ENCODE measurements at regions not wholly inside any gene's neighbourhood (a gene's known extent, or its start where the extent isn't known, plus 50 kb on each side); places are given as distances from the start of the nearest gene placed in this dataset.

- H3K36me3 Mint-ChIP-seq (ENCODE audit: low read depth), result no peaks in the 10 kb centered on the region
- no peak overlapping the region for H3K4me3 Mint-ChIP-seq
- DNase-seq, result no peak
- H3K9me3 Mint-ChIP-seq, result peaks cover 3% of the 10 kb centered on the region
- H3K27ac Mint-ChIP-seq, result no peak overlapping the region
- no peaks in the 10 kb centered on the region for H3K27me3 Mint-ChIP-seq (ENCODE audit: low read depth, poor library complexity)
- no peaks in the 10 kb centered on the region for H3K4me1 Mint-ChIP-seq
- no peak for TF ChIP-seq CTCF (IDR thresholded peaks at IDR 0.05)
These were observed 210.4 kb upstream of the SYT10 start for GRCh38 chr12:33649992-33650391.

GRCh38 chr12:33650832-33651231, 211.2 kb upstream of the SYT10 start:
- H3K27me3 Mint-ChIP-seq (ENCODE audit: low read depth, poor library complexity), result no peaks in the 10 kb centered on the region
- TF ChIP-seq CTCF (IDR thresholded peaks at IDR 0.05), result no peak
- H3K9me3 Mint-ChIP-seq, result peaks cover 3% of the 10 kb centered on the region
- no peak overlapping the region for H3K4me3 Mint-ChIP-seq
- no peaks in the 10 kb centered on the region for H3K4me1 Mint-ChIP-seq
- no peak for DNase-seq
- no peak overlapping the region for H3K27ac Mint-ChIP-seq
- no peaks in the 10 kb centered on the region for H3K36me3 Mint-ChIP-seq (ENCODE audit: low read depth)

- Mint-ChIP-seq H3K9me3 (peaks cover 3% of the 10 kb centered on the region), H3K27ac (no peak overlapping the region), H3K36me3 (ENCODE audit: low read depth) (no peaks in the 10 kb centered on the region), H3K4me1 (no peaks in the 10 kb centered on the region), H3K27me3 (ENCODE audit: low read depth, poor library complexity) (no peaks in the 10 kb centered on the region), H3K4me3 (no peak overlapping the region)
- no peak for TF ChIP-seq CTCF (IDR thresholded peaks at IDR 0.05)
- no peak for DNase-seq
These were observed 213.7 kb upstream of the SYT10 start for GRCh38 chr12:33653362-33653761.

GRCh38 chr12:33654313-33654712, 214.7 kb upstream of the SYT10 start:
- H3K4me3 Mint-ChIP-seq, result no peak overlapping the region
- H3K36me3 Mint-ChIP-seq (ENCODE audit: low read depth), result no peaks in the 10 kb centered on the region
- no peaks in the 10 kb centered on the region for H3K9me3 Mint-ChIP-seq
- no peaks in the 10 kb centered on the region for H3K4me1 Mint-ChIP-seq
- no peak for TF ChIP-seq CTCF (IDR thresholded peaks at IDR 0.05)
- no peaks in the 10 kb centered on the region for H3K27me3 Mint-ChIP-seq (ENCODE audit: low read depth, poor library complexity)
- no peak overlapping the region for H3K27ac Mint-ChIP-seq
- no peak for DNase-seq

GRCh38 chr12:33663000-33663654, 223.5 kb upstream of the SYT10 start:
- H3K27me3 Mint-ChIP-seq (ENCODE audit: low read depth, poor library complexity), result peaks cover 2% of the 10 kb centered on the region
- H3K9me3 Mint-ChIP-seq, result no peaks in the 10 kb centered on the region
- no peak overlapping the region for H3K4me3 Mint-ChIP-seq
- no peaks in the 10 kb centered on the region for H3K36me3 Mint-ChIP-seq (ENCODE audit: low read depth)
- TF ChIP-seq CTCF (IDR thresholded peaks at IDR 0.05), result no peak
- no peaks in the 10 kb centered on the region for H3K4me1 Mint-ChIP-seq
- no peak overlapping the region for H3K27ac Mint-ChIP-seq
- DNase-seq, result no peak

GRCh38 chr12:33669349-33669748, 229.7 kb upstream of the SYT10 start:
- TF ChIP-seq CTCF (IDR thresholded peaks at IDR 0.05), result no peak
- H3K27me3 Mint-ChIP-seq (ENCODE audit: low read depth, poor library complexity), result no peaks in the 10 kb centered on the region
- H3K36me3 Mint-ChIP-seq (ENCODE audit: low read depth), result no peaks in the 10 kb centered on the region
- H3K4me3 Mint-ChIP-seq, result no peak overlapping the region
- H3K4me1 Mint-ChIP-seq, result no peaks in the 10 kb centered on the region
- DNase-seq, result no peak
- H3K27ac Mint-ChIP-seq, result no peak overlapping the region
- H3K9me3 Mint-ChIP-seq, result no peaks in the 10 kb centered on the region
